GM12878 (cell line): ENCODE measurements at regions not wholly inside any gene's neighbourhood (a gene's known extent, or its start where the extent isn't known, plus 50 kb on each side); places are given as distances from the start of the nearest gene placed in this dataset.

Experiments used
- ATAC-seq: fragments of 200-7000 bp; cut with Tn5 transposase; 3 replicates; pipeline ENCODE4 v1.9.1; 2020; ENCODE audit warnings: mild to moderate bottlenecking, moderate library complexity
- BruUV-seq: library from RNA; stranded (reverse); fragments of 400-500 nt; replicated peaks from 2 replicates; lab custom pipeline; 2021; lab: Mats Ljungman, UMichigan
- CTCF ChIA-PET: fragments of 300-600 bp; sonication (Branson Sonifier 250); formaldehyde crosslinking; extraction: SDS; loops from one replicate; lab custom pipeline; 2021; ENCODE audit warnings: inconsistent platforms; lab: Yijun Ruan, JAX
- POLR2A ChIA-PET: fragments of 350-600 bp; formaldehyde crosslinking; extraction: SDS; loops from one replicate; lab custom pipeline; 2021; ENCODE audit warnings: inconsistent platforms; lab: Charles Lee
- RAD21 ChIA-PET: fragments of 300-600 bp; sonication (Branson Sonifier 250); formaldehyde crosslinking; loops from one replicate; lab custom pipeline; 2023; ENCODE audit warnings: antibody characterized with exemption; ENCODE audit not compliant: unreplicated experiment; lab: Charles Lee
- SMC1A ChIA-PET: fragments of 300-600 bp; sonication (Branson Sonifier 250); formaldehyde crosslinking; loops from one replicate; lab custom pipeline; 2023; ENCODE audit not compliant: unreplicated experiment, uncharacterized antibody; lab: Charles Lee
- DNase-seq: peaks from one replicate; pipeline ENCODE4 v3.0.0-alpha.2; 2011; ENCODE audit warnings: low read depth, low spot score
- FAIRE-seq: peaks from 3 replicates; lab custom pipeline; 2011; peaks lifted over from hg19 to GRCh38; lab: Jason Lieb, UNC
- H2AFZ ChIP-seq: 2 replicates; pipeline ENCODE4 v1.6.0; 2011; ENCODE audit warnings: low read depth, low read length, control low read depth; ENCODE audit not compliant: control insufficient read depth
- H3K27ac ChIP-seq: 2 replicates; pipeline ENCODE4 v1.5.1; 2011; ENCODE audit warnings: control low read depth; ENCODE audit not compliant: control insufficient read depth, insufficient read depth
- H3K27me3 ChIP-seq, 2 experiments: replicated peaks in 1 of 2; 2 replicates each; pipeline versions ENCODE4 v1.6.0 to v1.6.1; 2011; ENCODE audit warnings: low read length in 1 of 2; ENCODE audit not compliant: control insufficient read depth in 2 of 2, insufficient read depth in 2 of 2
- H3K36me3 ChIP-seq, 2 experiments: 2 replicates each; pipeline ENCODE4 v1.5.1; 2011; ENCODE audit warnings: low read length in 1 of 2; ENCODE audit not compliant: control insufficient read depth in 2 of 2, insufficient read depth in 2 of 2
- H3K4me1 ChIP-seq: 2 replicates; pipeline ENCODE4 v1.6.1; 2011; ENCODE audit warnings: mild to moderate bottlenecking, low read length, moderate library complexity, mixed read lengths; ENCODE audit not compliant: control insufficient read depth, insufficient read depth
- H3K4me2 ChIP-seq: 2 replicates; pipeline ENCODE4 v1.6.0; 2011; ENCODE audit warnings: control low read depth; ENCODE audit not compliant: control insufficient read depth, insufficient read depth
- H3K4me3 ChIP-seq: fragments of 200-600 bp; sonication (generic); 2 replicates; pipeline ENCODE4 v1.5.1; 2016
- H3K79me2 ChIP-seq: 2 replicates; pipeline ENCODE4 v1.6.0; 2011; ENCODE audit warnings: low read length; ENCODE audit not compliant: control insufficient read depth, insufficient read depth
- H3K9ac ChIP-seq: 2 replicates; pipeline ENCODE4 v1.8.0; 2011; ENCODE audit warnings: low read length, control low read depth, mixed read lengths; ENCODE audit not compliant: control insufficient read depth, insufficient read depth
- H3K9me3 ChIP-seq: replicated peaks from 3 replicates; pipeline ENCODE4 v1.5.1; 2011; ENCODE audit warnings: mild to moderate bottlenecking, low read length; ENCODE audit not compliant: control insufficient read depth, insufficient read depth
- H4K20me1 ChIP-seq: 2 replicates; pipeline ENCODE4 v1.6.0; 2011; ENCODE audit not compliant: control insufficient read depth, insufficient read depth
- BCL11A ChIP-seq: IDR thresholded peaks from 2 replicates; pipeline ENCODE4 v1.6.1; 2011; ENCODE audit warnings: low read depth, low read length
- CHD4 ChIP-seq: fragments of 200-600 bp; sonication (generic); IDR thresholded peaks from 2 replicates; pipeline ENCODE4 v1.6.1; 2016; ENCODE audit warnings: mild to moderate bottlenecking
- CREB1 ChIP-seq: IDR thresholded peaks from 2 replicates; pipeline ENCODE4 v1.6.1; 2012; ENCODE audit warnings: low read depth, mild to moderate bottlenecking, inconsistent platforms
- CREM ChIP-seq: IDR thresholded peaks from 2 replicates; pipeline ENCODE4 v1.6.1; 2014; ENCODE audit warnings: antibody characterized with exemption, low read depth
- IRF4 ChIP-seq: IDR thresholded peaks from 2 replicates; pipeline ENCODE4 v1.6.1; 2011; ENCODE audit warnings: low read depth, low read length
- NFYB ChIP-seq: IDR thresholded peaks from 2 replicates; pipeline ENCODE4 v1.6.1; 2011; ENCODE audit warnings: low read depth, mild to moderate bottlenecking, low read length, improper control_type of control experiment, moderate library complexity; ENCODE audit not compliant: insufficient read depth
- PRDM15 ChIP-seq: fragments of 450-650 bp; formaldehyde crosslinking; IDR thresholded peaks from 2 replicates; pipeline ENCODE4 v1.4.0; 2020; ENCODE audit warnings: mild to moderate bottlenecking, moderate library complexity
- RBBP5 ChIP-seq: fragments of 200-600 bp; sonication (generic); conservative IDR thresholded peaks from 2 replicates; pipeline ENCODE4 v1.6.1; 2016
- SP1 ChIP-seq: IDR thresholded peaks from one replicate; pipeline ENCODE4 v1.6.1; 2011; ENCODE audit warnings: low read depth, low read length
- STAT1 ChIP-seq: fragments of 450-650 bp; conservative IDR thresholded peaks from 2 replicates; pipeline ENCODE4 v1.6.1; 2014; ENCODE audit warnings: antibody characterized with exemption, mild to moderate bottlenecking
- TARDBP ChIP-seq: IDR thresholded peaks from 2 replicates; pipeline ENCODE4 v1.6.1; 2016; ENCODE audit warnings: borderline replicate concordance
- TCF7 ChIP-seq: IDR thresholded peaks from 2 replicates; pipeline ENCODE4 v1.6.1; 2014; ENCODE audit warnings: antibody characterized with exemption, borderline replicate concordance
- ZBTB4 ChIP-seq: fragments of 450-650 bp; formaldehyde crosslinking; IDR thresholded peaks from 2 replicates; pipeline ENCODE4 v1.4.0; 2022; ENCODE audit warnings: mild to moderate bottlenecking, moderate library complexity
- WGBS: methylation state at CpG from one replicate; pipeline ENCODE4 v1.1.6; 2016; ENCODE audit warnings: low lambda C conversion rate; ENCODE audit not compliant: insufficient replicate concordance, insufficient coverage; ENCODE audit errors: missing lambda C conversion rate; 5-methylcytosine and 5-hydroxymethylcytosine counted together
- in situ Hi-C: fragments of 300-500 bp; cut with MboI; formaldehyde crosslinking; loops from 9 replicates; pipeline ENCODE4 v1.14.3; 2018; ENCODE audit warnings: mixed read lengths
- intact Hi-C: fragments of 100-400 bp; cut with micrococcal nuclease; formaldehyde crosslinking; loops from one replicate; pipeline ENCODE4 v1.14.2; 2022; ENCODE audit not compliant: unreplicated experiment
- TF ChIP-seq, protein P1 (sequence below): fragments of 450-650 bp; conservative IDR thresholded peaks from 2 replicates; pipeline ENCODE4 v1.6.1; 2017; ENCODE audit warnings: mild to moderate bottlenecking, moderate library complexity
- TF ChIP-seq, protein P2 (sequence below): fragments of 450-650 bp; IDR thresholded peaks from 2 replicates; pipeline ENCODE4 v1.6.1; 2014; ENCODE audit warnings: mild to moderate bottlenecking

- TF ChIP-seq PRDM15 (CRISPR knock-in tag) (no peak), SP1 (no peak), STAT1 (no peak)
- TF ChIP-seq, all 136 proteins: peak for 0
Observed at GRCh38 chr5:29796013-29796412, 1397.5 kb upstream of the CDH6 start (continued).

GRCh38 chr5:29795096-29795652 is 1398.3 kb upstream of the CDH6 start:
- FAIRE-seq (no peak), ATAC-seq (no peak), DNase-seq (no peak)
- no TSS peak for BruUV-seq
- Histone ChIP-seq H3K9me3 (no peaks in the 10 kb centered on the region), H4K20me1 (no peaks in the 10 kb centered on the region), H3K27me3 (no peaks in the 10 kb centered on the region), H3K27ac (no peak overlapping the region), H3K4me3 (no peak overlapping the region), H3K79me2 (no peaks in the 10 kb centered on the region), H3K4me1 (no peaks in the 10 kb centered on the region), H3K9ac (no peak overlapping the region), H3K36me3 (no peaks in the 10 kb centered on the region), H3K4me2 (no peak overlapping the region), H2AFZ (no peak overlapping the region)
- CTCF ChIA-PET: no interaction called here
- POLR2A ChIA-PET: no interaction called here
- intact Hi-C loops (no loop called here), in situ Hi-C loops (no loop called here)
- 36% methylated on average over 2 of the region's 2 CpGs for WGBS
- RAD21 ChIA-PET: no interaction called here
- SMC1A ChIA-PET: no interaction called here
- TF ChIP-seq, protein P1, sequence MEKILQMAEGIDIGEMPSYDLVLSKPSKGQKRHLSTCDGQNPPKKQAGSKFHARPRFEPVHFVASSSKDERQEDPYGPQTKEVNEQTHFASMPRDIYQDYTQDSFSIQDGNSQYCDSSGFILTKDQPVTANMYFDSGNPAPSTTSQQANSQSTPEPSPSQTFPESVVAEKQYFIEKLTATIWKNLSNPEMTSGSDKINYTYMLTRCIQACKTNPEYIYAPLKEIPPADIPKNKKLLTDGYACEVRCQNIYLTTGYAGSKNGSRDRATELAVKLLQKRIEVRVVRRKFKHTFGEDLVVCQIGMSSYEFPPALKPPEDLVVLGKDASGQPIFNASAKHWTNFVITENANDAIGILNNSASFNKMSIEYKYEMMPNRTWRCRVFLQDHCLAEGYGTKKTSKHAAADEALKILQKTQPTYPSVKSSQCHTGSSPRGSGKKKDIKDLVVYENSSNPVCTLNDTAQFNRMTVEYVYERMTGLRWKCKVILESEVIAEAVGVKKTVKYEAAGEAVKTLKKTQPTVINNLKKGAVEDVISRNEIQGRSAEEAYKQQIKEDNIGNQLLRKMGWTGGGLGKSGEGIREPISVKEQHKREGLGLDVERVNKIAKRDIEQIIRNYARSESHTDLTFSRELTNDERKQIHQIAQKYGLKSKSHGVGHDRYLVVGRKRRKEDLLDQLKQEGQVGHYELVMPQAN: no peak
- TF ChIP-seq, protein P2, sequence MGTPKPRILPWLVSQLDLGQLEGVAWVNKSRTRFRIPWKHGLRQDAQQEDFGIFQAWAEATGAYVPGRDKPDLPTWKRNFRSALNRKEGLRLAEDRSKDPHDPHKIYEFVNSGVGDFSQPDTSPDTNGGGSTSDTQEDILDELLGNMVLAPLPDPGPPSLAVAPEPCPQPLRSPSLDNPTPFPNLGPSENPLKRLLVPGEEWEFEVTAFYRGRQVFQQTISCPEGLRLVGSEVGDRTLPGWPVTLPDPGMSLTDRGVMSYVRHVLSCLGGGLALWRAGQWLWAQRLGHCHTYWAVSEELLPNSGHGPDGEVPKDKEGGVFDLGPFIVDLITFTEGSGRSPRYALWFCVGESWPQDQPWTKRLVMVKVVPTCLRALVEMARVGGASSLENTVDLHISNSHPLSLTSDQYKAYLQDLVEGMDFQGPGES: no peak
- no peak for TF ChIP-seq TCF7
- TF ChIP-seq IRF4: no peak
- TF ChIP-seq ZBTB4: no peak
- no peak for TF ChIP-seq CHD4
- TF ChIP-seq TARDBP: no peak
- no peak for TF ChIP-seq NFYB
- TF ChIP-seq BCL11A: no peak
- no peak for TF ChIP-seq RBBP5
- TF ChIP-seq CREB1: no peak
- TF ChIP-seq CREM: no peak
